Neural cell (in vitro differentiated cells): ENCODE measurements at regions not wholly inside any gene's neighbourhood (a gene's known extent, or its start where the extent isn't known, plus 50 kb on each side); places are given as distances from the start of the nearest gene placed in this dataset.
"Not testable (repeated sequence)": the region's sequence is repeated elsewhere in the genome, so short reads cannot be mapped to it uniquely, and the experiment has no call there.

Source experiments
- H2AFZ ChIP-seq: fragments of 200-600, 300-800 bp; sonication (generic), shearing (Covaris generic); 2 replicates; pipeline ENCODE4 v1.6.0; 2014; ENCODE audit warnings: low read depth, mild to moderate bottlenecking, antibody characterized with exemption, low read length, moderate library complexity
- H3F3A ChIP-seq: fragments of 200-600 bp; shearing (Covaris generic); 2 replicates; pipeline ENCODE4 v1.6.1; 2016; ENCODE audit warnings: mild to moderate bottlenecking, moderate library complexity, mixed read lengths, antibody characterized with exemption, low read length; ENCODE audit not compliant: insufficient read depth, poor library complexity, severe bottlenecking
- H3K27ac ChIP-seq: fragments of 200-600, 300-800 bp; sonication (generic), shearing (Covaris generic); 2 replicates; pipeline ENCODE4 v1.5.1; 2014; ENCODE audit warnings: mild to moderate bottlenecking, low read length, moderate library complexity
- H3K27me3 ChIP-seq: fragments of 300-800, 200-600 bp; sonication (generic), shearing (Covaris generic); 2 replicates; pipeline ENCODE4 v1.6.0; 2014; ENCODE audit warnings: mild to moderate bottlenecking, low read depth, low read length, moderate library complexity; ENCODE audit not compliant: insufficient read depth
- H3K36me3 ChIP-seq: fragments of 300-800, 200-600 bp; sonication (generic), shearing (Covaris generic); 2 replicates; pipeline ENCODE4 v1.5.1; 2014; ENCODE audit warnings: mild to moderate bottlenecking, antibody characterized with exemption, low read length, moderate library complexity; ENCODE audit not compliant: insufficient read depth
- H3K4me2 ChIP-seq: fragments of 300-800, 200-600 bp; sonication (generic), shearing (Covaris generic); 2 replicates; pipeline ENCODE4 v1.6.0; 2014; ENCODE audit warnings: mild to moderate bottlenecking, low read length
- H3K4me3 ChIP-seq: fragments of 300-800, 200-600 bp; sonication (generic), shearing (Covaris generic); 2 replicates; pipeline ENCODE4 v1.5.1; 2014; ENCODE audit warnings: mild to moderate bottlenecking, low read length, moderate library complexity
- H3K79me2 ChIP-seq: fragments of 200-600 bp; shearing (Covaris generic); replicated peaks from 2 replicates; pipeline ENCODE4 v1.6.0; 2014; ENCODE audit warnings: mild to moderate bottlenecking, low read length, moderate library complexity; ENCODE audit not compliant: insufficient read depth
- H3K9ac ChIP-seq: fragments of 300-800, 200-600 bp; sonication (generic), shearing (Covaris generic); 2 replicates; pipeline ENCODE4 v1.6.1; 2016; ENCODE audit warnings: mild to moderate bottlenecking, low read length, mixed read lengths
- H3K9me2 ChIP-seq: fragments of 200-600 bp; shearing (Covaris generic); 2 replicates; pipeline ENCODE4 v1.6.1; 2016; ENCODE audit warnings: mild to moderate bottlenecking, low read length, mixed read lengths; ENCODE audit not compliant: insufficient read depth
- H3K9me3 ChIP-seq: fragments of 200-600, 300-800 bp; sonication (generic), shearing (Covaris generic); 2 replicates; pipeline ENCODE4 v1.6.1; 2016; ENCODE audit warnings: mild to moderate bottlenecking, mixed run types, low read length, moderate library complexity, mixed read lengths
- H4K20me1 ChIP-seq: fragments of 200-600 bp; shearing (Covaris generic); 2 replicates; pipeline ENCODE4 v1.6.1; 2016; ENCODE audit warnings: mild to moderate bottlenecking, mixed run types; ENCODE audit not compliant: insufficient read depth
- CTCF ChIP-seq: fragments of 450-650 bp; IDR thresholded peaks from 2 replicates; pipeline ENCODE4 v1.5.1; 2014; ENCODE audit warnings: antibody characterized with exemption, mild to moderate bottlenecking, moderate library complexity; ENCODE audit not compliant: poor library complexity, severe bottlenecking
- EP300 ChIP-seq: fragments of 450-650 bp; conservative IDR thresholded peaks from 2 replicates; pipeline ENCODE4 v1.6.1; 2014; ENCODE audit warnings: antibody characterized with exemption, mild to moderate bottlenecking, moderate library complexity; ENCODE audit not compliant: poor library complexity, severe bottlenecking
- EZH2 ChIP-seq: fragments of 200-600, 300-800 bp; shearing (Covaris generic), sonication (generic); IDR thresholded peaks from 2 replicates; pipeline ENCODE4 v1.6.1; 2014; ENCODE audit warnings: antibody characterized with exemption, low read length, borderline replicate concordance, mild to moderate bottlenecking; ENCODE audit not compliant: insufficient read depth, poor library complexity, severe bottlenecking
- MXI1 ChIP-seq: fragments of 450-650 bp; conservative IDR thresholded peaks from 2 replicates; pipeline ENCODE4 v1.6.1; 2014; ENCODE audit warnings: antibody characterized with exemption, mild to moderate bottlenecking; ENCODE audit not compliant: poor library complexity, severe bottlenecking
- POLR2AphosphoS5 ChIP-seq: IDR thresholded peaks from 2 replicates; pipeline ENCODE4 v1.6.1; 2012
- RAD21 ChIP-seq: fragments of 450-650 bp; conservative IDR thresholded peaks from 2 replicates; pipeline ENCODE4 v1.6.1; 2014; ENCODE audit warnings: antibody characterized with exemption, mild to moderate bottlenecking, moderate library complexity
- REST ChIP-seq: IDR thresholded peaks from 2 replicates; pipeline ENCODE4 v1.6.1; 2012; ENCODE audit warnings: borderline replicate concordance
- SMC3 ChIP-seq: fragments of 450-650 bp; conservative IDR thresholded peaks from 2 replicates; pipeline ENCODE4 v1.6.1; 2014; ENCODE audit warnings: antibody characterized with exemption, mild to moderate bottlenecking, moderate library complexity; ENCODE audit not compliant: poor library complexity
- TAF1 ChIP-seq: IDR thresholded peaks from 2 replicates; pipeline ENCODE4 v1.6.1; 2012; ENCODE audit warnings: low read depth

GRCh38 chr2:212875950-212876349, 275.5 kb downstream of the IKZF2 start:
- H4K20me1 ChIP-seq, H3K9me2 ChIP-seq, H3K79me2 ChIP-seq, H2AFZ ChIP-seq, H3K27me3 ChIP-seq, H3K4me2 ChIP-seq, H3K9ac ChIP-seq, H3K36me3 ChIP-seq, H3K9me3 ChIP-seq, H3K27ac ChIP-seq, H3K4me3 ChIP-seq, H3F3A ChIP-seq: not testable (repeated sequence)

GRCh38 chr2:212873256-212873655, 278.2 kb downstream of the IKZF2 start:
- H3K4me2 ChIP-seq = no peak overlapping the region
- no peak overlapping the region for H2AFZ ChIP-seq
- no peaks in the 10 kb centered on the region for H3K36me3 ChIP-seq
- no peaks in the 10 kb centered on the region for H3K27me3 ChIP-seq
- no peak overlapping the region for H3K9ac ChIP-seq
- no peaks in the 10 kb centered on the region for H3F3A ChIP-seq
- TF ChIP-seq RAD21 (no peak), EP300 (no peak), MXI1 (no peak), SMC3 (no peak), CTCF (no peak), TAF1 (no peak), EZH2 (no peak), REST (no peak), POLR2AphosphoS5 (no peak)
- H4K20me1 ChIP-seq = no peaks in the 10 kb centered on the region
- H3K79me2 ChIP-seq = no peaks in the 10 kb centered on the region
- H3K27ac ChIP-seq = no peak overlapping the region
- no peaks in the 10 kb centered on the region for H3K9me3 ChIP-seq
- H3K4me3 ChIP-seq = no peak overlapping the region
- no peaks in the 10 kb centered on the region for H3K9me2 ChIP-seq

GRCh38 chr2:212871597-212871996, 279.8 kb downstream of the IKZF2 start:
- H3K36me3 ChIP-seq = no peaks in the 10 kb centered on the region
- H3K27ac ChIP-seq = no peak overlapping the region
- H3K9ac ChIP-seq = no peak overlapping the region
- no peak overlapping the region for H2AFZ ChIP-seq
- H3K9me3 ChIP-seq = no peaks in the 10 kb centered on the region
- H3K27me3 ChIP-seq = no peaks in the 10 kb centered on the region
- H4K20me1 ChIP-seq = no peaks in the 10 kb centered on the region
- TF ChIP-seq RAD21 = no peak
- TF ChIP-seq POLR2AphosphoS5 = no peak
- no peak for TF ChIP-seq MXI1
- TF ChIP-seq TAF1 = no peak
- no peak for TF ChIP-seq EZH2
- no peak for TF ChIP-seq CTCF
- TF ChIP-seq SMC3 = no peak
- no peaks in the 10 kb centered on the region for H3K9me2 ChIP-seq
- H3F3A ChIP-seq = no peaks in the 10 kb centered on the region
- no peak overlapping the region for H3K4me2 ChIP-seq
- no peak overlapping the region for H3K4me3 ChIP-seq
- H3K79me2 ChIP-seq = no peaks in the 10 kb centered on the region
